SKM-1 treated with dmso at 0.1 percent for 144 hours (cell line): ENCODE measurements at regions not wholly inside any gene's neighbourhood (a gene's known extent, or its start where the extent isn't known, plus 50 kb on each side); places are given as distances from the start of the nearest gene placed in this dataset.

ENCODE experiments used
- DNase-seq: peaks from one replicate; lab custom pipeline; 2025; ENCODE audit not compliant: unreplicated experiment; lab: John Stamatoyannopoulos, UW

GRCh38 chr13:89673789-89674311 is 1673.6 kb upstream of the MIR17HG start:
- DNase-seq = no peak

- no peak for DNase-seq
These were observed 1668.9 kb upstream of the MIR17HG start for GRCh38 chr13:89678466-89679121.

GRCh38 chr13:89684896-89685295 is 1662.6 kb upstream of the MIR17HG start:
- DNase-seq = no peak

- no peak for DNase-seq
These were observed 1661.3 kb upstream of the MIR17HG start for GRCh38 chr13:89686171-89686570.

- no peak for DNase-seq
These were observed 1660.4 kb upstream of the MIR17HG start for GRCh38 chr13:89687066-89687465.

GRCh38 chr13:89688918-89689317 is 1658.6 kb upstream of the MIR17HG start:
- DNase-seq = no peak

- DNase-seq = no peak
These were observed 1653.0 kb upstream of the MIR17HG start for GRCh38 chr13:89694451-89694850.

GRCh38 chr13:89695343-89696257 is 1651.9 kb upstream of the MIR17HG start:
- DNase-seq = peak; percentile 26

GRCh38 chr13:89701913-89702312 is 1645.6 kb upstream of the MIR17HG start:
- no peak for DNase-seq

GRCh38 chr13:89704040-89704439 is 1643.4 kb upstream of the MIR17HG start:
- DNase-seq = no peak

GRCh38 chr13:89708013-89708412 is 1639.5 kb upstream of the MIR17HG start:
- DNase-seq = no peak

GRCh38 chr13:89721216-89721615 is 1626.3 kb upstream of the MIR17HG start:
- no peak for DNase-seq

GRCh38 chr13:89726690-89727435 is 1620.6 kb upstream of the MIR17HG start:
- no peak for DNase-seq

- DNase-seq = no peak
These were observed 1613.7 kb upstream of the MIR17HG start for GRCh38 chr13:89733829-89734228.

- DNase-seq = no peak
These were observed 1610.4 kb upstream of the MIR17HG start for GRCh38 chr13:89737051-89737450.

- DNase-seq = no peak
These were observed 1609.4 kb upstream of the MIR17HG start for GRCh38 chr13:89738072-89738471.

- no peak for DNase-seq
These were observed 1606.3 kb upstream of the MIR17HG start for GRCh38 chr13:89740994-89741685.

GRCh38 chr13:89746554-89746953 is 1600.9 kb upstream of the MIR17HG start:
- no peak for DNase-seq

GRCh38 chr13:89748716-89749115 is 1598.8 kb upstream of the MIR17HG start:
- DNase-seq = no peak

GRCh38 chr13:89749888-89750287 is 1597.6 kb upstream of the MIR17HG start:
- no peak for DNase-seq

- no peak for DNase-seq
These were observed 1597.1 kb upstream of the MIR17HG start for GRCh38 chr13:89750371-89750770.
